SJCRH30 (cell line): ENCODE measurements at regions not wholly inside any gene's neighbourhood (a gene's known extent, or its start where the extent isn't known, plus 50 kb on each side); places are given as distances from the start of the nearest gene placed in this dataset.
"Not testable (repeated sequence)": the region's sequence is repeated elsewhere in the genome, so short reads cannot be mapped to it uniquely, and the experiment has no call there.

Source experiments
- DNase-seq, 2 experiments: peaks; one replicate each; pipeline ENCODE4 v3.0.0-alpha.2; 2015 to 2020
- H3K27ac ChIP-seq: fragments of 250-450 bp; sonication (Bioruptor Pico); 2 replicates; pipeline ENCODE4 v1.5.1; 2020; ENCODE audit warnings: mild to moderate bottlenecking, moderate library complexity
- H3K27me3 ChIP-seq: fragments of 250-450 bp; sonication (Bioruptor Pico); 2 replicates; pipeline ENCODE4 v1.5.1; 2020; ENCODE audit warnings: mild to moderate bottlenecking, moderate library complexity
- H3K36me3 ChIP-seq: fragments of 250-450 bp; sonication (Bioruptor Pico); 2 replicates; pipeline ENCODE4 v1.5.1; 2020; ENCODE audit warnings: mild to moderate bottlenecking, moderate library complexity
- H3K4me1 ChIP-seq: fragments of 250-450 bp; sonication (Bioruptor Pico); 2 replicates; pipeline ENCODE4 v1.5.1; 2020; ENCODE audit warnings: mild to moderate bottlenecking, moderate library complexity
- H3K4me3 ChIP-seq: fragments of 250-450 bp; sonication (Bioruptor Pico); 2 replicates; pipeline ENCODE4 v1.5.1; 2020; ENCODE audit warnings: mild to moderate bottlenecking, moderate library complexity
- H3K9me3 ChIP-seq: fragments of 250-450 bp; sonication (Bioruptor Pico); replicated peaks from 2 replicates; pipeline ENCODE4 v1.5.1; 2020; ENCODE audit warnings: mild to moderate bottlenecking, moderate library complexity

GRCh38 chrX:113828470-113828869 lies 755.4 kb upstream of the HTR2C start:
- H3K36me3 ChIP-seq: no peaks in the 10 kb centered on the region
- no peaks in the 10 kb centered on the region for H3K4me1 ChIP-seq
- no peaks in the 10 kb centered on the region for H3K27me3 ChIP-seq
- H3K4me3 ChIP-seq: no peak overlapping the region
- DNase-seq: peak in 1 of 2 experiments; percentile 1
- H3K9me3 ChIP-seq: no peaks in the 10 kb centered on the region
- no peak overlapping the region for H3K27ac ChIP-seq

DNA sequence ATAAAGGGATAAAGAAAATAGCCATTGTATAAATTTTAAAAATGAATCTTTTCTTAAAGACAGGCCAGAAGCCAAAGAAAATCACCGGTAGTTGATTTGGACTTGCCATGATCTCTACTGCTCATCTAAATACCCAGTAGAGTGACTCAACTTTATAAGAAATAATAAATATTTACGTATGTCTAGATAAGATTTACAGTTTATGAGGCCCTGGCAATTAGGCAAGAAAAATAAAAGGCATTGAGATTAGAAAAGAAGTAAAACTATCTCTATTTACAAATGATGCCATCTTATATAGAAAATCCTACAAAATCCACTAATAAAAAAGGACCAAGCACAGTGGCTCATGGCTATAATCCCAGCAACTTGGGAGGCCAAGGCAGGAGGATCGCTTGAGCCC lies 765.5 kb upstream of the HTR2C start:
- Histone ChIP-seq H3K9me3 (no peaks in the 10 kb centered on the region), H3K4me3 (no peak overlapping the region), H3K4me1 (no peaks in the 10 kb centered on the region), H3K36me3 (no peaks in the 10 kb centered on the region), H3K27ac (no peak overlapping the region), H3K27me3 (no peaks in the 10 kb centered on the region)
- no peak for DNase-seq

GRCh38 chrX:113804819-113805218 lies 779.1 kb upstream of the HTR2C start:
- Histone ChIP-seq H3K4me3 (no peak overlapping the region), H3K27ac (no peak overlapping the region), H3K4me1 (no peaks in the 10 kb centered on the region), H3K36me3 (no peaks in the 10 kb centered on the region), H3K9me3 (no peaks in the 10 kb centered on the region), H3K27me3 (no peaks in the 10 kb centered on the region)
- no peak for DNase-seq

GRCh38 chrX:113804291-113804690 lies 779.6 kb upstream of the HTR2C start:
- Histone ChIP-seq H3K27me3 (no peaks in the 10 kb centered on the region), H3K4me3 (no peak overlapping the region), H3K9me3 (no peaks in the 10 kb centered on the region), H3K36me3 (no peaks in the 10 kb centered on the region), H3K4me1 (no peaks in the 10 kb centered on the region), H3K27ac (no peak overlapping the region)
- DNase-seq: no peak

- no peak overlapping the region for H3K4me3 ChIP-seq
- no peaks in the 10 kb centered on the region for H3K36me3 ChIP-seq
- no peak overlapping the region for H3K27ac ChIP-seq
- no peak for DNase-seq
- no peaks in the 10 kb centered on the region for H3K9me3 ChIP-seq
- no peaks in the 10 kb centered on the region for H3K27me3 ChIP-seq
- H3K4me1 ChIP-seq: no peaks in the 10 kb centered on the region
Observed at GRCh38 chrX:113802837-113803236, 781.0 kb upstream of the HTR2C start.

- no peak for DNase-seq
- no peaks in the 10 kb centered on the region for H3K27me3 ChIP-seq
Observed at GRCh38 chrX:113800955-113801354, 782.9 kb upstream of the HTR2C start.

DNA sequence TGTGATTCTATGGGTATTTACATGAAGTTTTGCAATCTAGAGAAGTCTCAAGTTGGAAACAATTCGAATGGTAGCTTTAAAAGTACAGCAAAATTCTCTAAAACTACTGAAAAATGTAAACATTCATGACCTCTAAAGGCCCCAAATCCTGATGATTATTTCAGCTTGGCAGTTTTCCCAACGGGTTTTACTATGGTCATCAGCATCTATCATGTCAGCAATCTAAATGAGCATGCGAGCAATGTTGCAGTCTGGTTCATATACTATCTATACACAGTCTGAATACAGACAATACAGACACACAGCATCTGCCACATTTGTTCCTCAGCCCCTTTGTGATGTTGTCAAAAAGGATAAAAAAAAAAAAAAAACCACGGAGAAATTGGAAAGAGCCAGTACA lies 790.3 kb upstream of the HTR2C start:
- Histone ChIP-seq H3K4me1 (no peaks in the 10 kb centered on the region), H3K36me3 (no peaks in the 10 kb centered on the region), H3K27ac (no peak overlapping the region), H3K9me3 (no peaks in the 10 kb centered on the region), H3K4me3 (no peak overlapping the region), H3K27me3 (no peaks in the 10 kb centered on the region)
- no peak for DNase-seq

More at GRCh38 chrX:113800955-113801354, 782.9 kb upstream of the HTR2C start:
- H3K27ac ChIP-seq: no peak overlapping the region
- no peaks in the 10 kb centered on the region for H3K4me1 ChIP-seq
- H3K9me3 ChIP-seq: no peaks in the 10 kb centered on the region
- no peak overlapping the region for H3K4me3 ChIP-seq
- H3K36me3 ChIP-seq: no peaks in the 10 kb centered on the region

DNA sequence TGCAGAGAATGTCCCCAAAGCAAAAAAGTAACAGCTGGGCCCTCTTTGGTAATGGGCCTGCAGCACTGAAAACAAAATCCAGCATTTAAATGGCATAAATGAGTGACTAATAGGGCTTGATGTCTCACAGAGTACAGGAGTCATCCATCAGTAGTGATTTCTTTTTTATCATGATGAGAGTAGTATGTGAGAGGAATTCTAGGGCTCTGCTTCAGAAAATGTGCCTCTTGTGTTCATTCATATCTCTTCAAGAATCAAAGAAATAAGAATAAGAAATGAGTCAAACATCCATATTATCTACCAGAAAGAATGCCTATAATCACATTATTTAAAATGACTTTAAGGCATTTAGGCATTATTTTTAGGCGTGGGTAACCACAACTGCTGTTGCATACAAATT lies 792.9 kb upstream of the HTR2C start:
- Histone ChIP-seq H3K9me3 (no peaks in the 10 kb centered on the region), H3K4me1 (no peaks in the 10 kb centered on the region), H3K4me3 (no peak overlapping the region), H3K36me3 (no peaks in the 10 kb centered on the region), H3K27me3 (no peaks in the 10 kb centered on the region), H3K27ac (no peak overlapping the region)
- no peak for DNase-seq

DNA sequence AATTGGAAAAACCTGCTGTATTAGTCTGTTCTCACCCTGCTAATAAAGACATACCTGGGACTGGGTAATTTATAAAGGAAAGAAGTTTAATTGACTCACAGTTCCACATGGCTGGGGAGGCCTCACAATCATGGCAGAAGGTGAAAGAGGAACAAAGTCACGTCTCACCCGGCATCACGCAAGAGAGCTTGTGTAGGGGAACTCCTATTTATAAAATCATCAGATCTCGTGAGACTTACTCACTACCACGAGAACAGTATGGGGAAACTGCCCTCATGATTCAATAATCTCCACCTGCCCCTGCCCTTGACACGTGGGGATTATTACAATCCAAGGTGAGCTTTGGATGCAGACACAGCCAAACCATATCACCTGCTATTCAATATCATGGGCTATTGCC lies 799.1 kb upstream of the HTR2C start:
- DNase-seq, H3K36me3 ChIP-seq, H3K9me3 ChIP-seq, H3K4me3 ChIP-seq, H3K27ac ChIP-seq, H3K27me3 ChIP-seq, H3K4me1 ChIP-seq: not testable (repeated sequence)

- Histone ChIP-seq H3K9me3 (no peaks in the 10 kb centered on the region), H3K27me3 (no peaks in the 10 kb centered on the region), H3K36me3 (no peaks in the 10 kb centered on the region), H3K4me3 (no peak overlapping the region), H3K4me1 (no peaks in the 10 kb centered on the region), H3K27ac (no peak overlapping the region)
- no peak for DNase-seq
Observed at GRCh38 chrX:113770806-113771205, 813.1 kb upstream of the HTR2C start.

DNA sequence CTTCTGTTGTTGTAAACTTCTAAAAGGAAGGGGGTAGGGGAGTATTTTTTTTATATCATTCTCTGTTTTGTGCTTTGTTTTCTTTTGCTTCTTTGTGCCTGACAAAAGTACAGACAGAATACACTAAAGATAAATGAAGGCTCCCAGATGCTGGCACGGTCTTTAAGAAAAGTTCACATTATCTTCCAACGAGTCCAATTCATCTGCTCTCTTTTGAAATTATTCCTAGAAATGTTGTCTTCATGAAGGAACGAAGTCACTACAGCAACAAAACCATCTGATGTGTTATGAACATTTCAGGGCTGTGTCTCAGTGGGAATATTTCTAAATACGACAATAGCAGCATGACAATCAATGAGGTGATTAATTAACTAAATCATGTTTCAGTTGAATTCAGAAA lies 813.8 kb upstream of the HTR2C start:
- no peak for DNase-seq
- Histone ChIP-seq H3K4me3 (no peak overlapping the region), H3K27me3 (no peaks in the 10 kb centered on the region), H3K9me3 (no peaks in the 10 kb centered on the region), H3K27ac (no peak overlapping the region), H3K36me3 (no peaks in the 10 kb centered on the region), H3K4me1 (no peaks in the 10 kb centered on the region)

DNA sequence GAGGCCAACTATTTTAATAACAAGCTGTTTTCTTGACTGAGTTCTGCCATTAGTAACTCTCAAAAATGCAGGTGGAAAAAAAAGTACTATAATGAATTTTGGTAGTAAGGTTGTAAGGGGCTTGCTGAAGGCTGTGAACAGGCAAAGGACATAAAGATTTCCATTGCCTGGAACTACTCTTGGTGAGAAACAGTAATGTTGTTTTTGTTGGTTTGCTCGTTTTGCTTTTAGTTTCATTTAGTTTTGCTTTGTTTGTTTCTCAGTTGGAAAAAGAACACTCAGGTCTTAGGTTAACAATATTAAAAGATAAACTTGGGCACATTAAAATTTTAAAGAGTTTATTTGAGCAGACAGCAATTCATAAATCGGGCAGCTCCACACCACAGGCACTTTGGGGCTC lies 824.5 kb upstream of the HTR2C start:
- Histone ChIP-seq H3K4me3 (no peak overlapping the region), H3K9me3 (no peaks in the 10 kb centered on the region), H3K36me3 (no peaks in the 10 kb centered on the region), H3K27ac (no peak overlapping the region), H3K27me3 (no peaks in the 10 kb centered on the region), H3K4me1 (no peaks in the 10 kb centered on the region)
- DNase-seq: no peak

- no peak overlapping the region for H3K27ac ChIP-seq
- no peaks in the 10 kb centered on the region for H3K27me3 ChIP-seq
- no peak overlapping the region for H3K4me3 ChIP-seq
Observed at GRCh38 chrX:113747274-113747973, 836.5 kb upstream of the HTR2C start.

DNA sequence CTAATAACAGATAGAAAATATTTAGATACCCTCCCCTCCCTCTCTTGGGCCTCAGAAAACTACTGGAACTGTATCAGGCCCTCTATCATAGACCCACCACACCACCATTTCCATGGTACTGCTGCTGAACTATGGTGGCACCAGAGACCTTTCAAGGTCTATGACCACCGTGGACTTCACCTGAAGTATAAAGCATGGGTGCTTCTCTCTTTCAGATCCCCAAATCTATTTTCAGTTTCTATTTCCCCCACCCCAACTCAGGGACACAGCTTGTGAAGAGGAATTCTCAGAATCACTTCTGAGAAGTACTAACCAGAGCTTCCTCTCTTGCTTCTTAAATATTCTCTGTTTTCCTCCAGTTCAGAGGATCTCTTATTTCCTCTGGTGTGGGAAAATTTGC lies 840.8 kb upstream of the HTR2C start:
- Histone ChIP-seq H3K27ac (no peak overlapping the region), H3K4me3 (no peak overlapping the region), H3K4me1 (no peaks in the 10 kb centered on the region), H3K27me3 (no peaks in the 10 kb centered on the region), H3K9me3 (no peaks in the 10 kb centered on the region), H3K36me3 (no peaks in the 10 kb centered on the region)
- no peak for DNase-seq

More at GRCh38 chrX:113747274-113747973, 836.5 kb upstream of the HTR2C start:
- no peaks in the 10 kb centered on the region for H3K4me1 ChIP-seq
- H3K9me3 ChIP-seq: no peaks in the 10 kb centered on the region
- DNase-seq: no peak
- no peaks in the 10 kb centered on the region for H3K36me3 ChIP-seq

DNA sequence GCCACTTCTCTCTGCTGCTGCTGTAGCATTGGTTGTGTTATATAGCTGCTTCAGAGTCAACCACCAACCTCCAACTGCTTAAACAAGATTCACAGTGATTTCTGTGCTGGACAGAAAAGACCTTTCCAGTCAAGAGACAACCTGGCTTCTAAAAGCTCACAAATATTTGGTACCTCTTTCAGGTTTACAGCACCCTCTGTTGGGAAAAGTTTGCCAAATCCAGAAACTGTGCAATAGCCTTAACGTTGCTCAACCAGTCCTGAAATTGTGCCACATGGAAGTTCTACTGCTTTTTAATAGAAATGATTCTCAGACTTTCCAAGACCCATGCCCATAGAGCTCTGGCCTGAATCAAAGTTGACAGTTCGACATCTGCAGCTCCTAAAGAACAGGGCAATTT lies 842.1 kb upstream of the HTR2C start:
- peak; percentile 5 to 54 for DNase-seq
- Histone ChIP-seq H3K36me3 (no peaks in the 10 kb centered on the region), H3K27ac (no peak overlapping the region), H3K4me3 (no peak overlapping the region), H3K9me3 (no peaks in the 10 kb centered on the region), H3K27me3 (no peaks in the 10 kb centered on the region), H3K4me1 (no peaks in the 10 kb centered on the region)

- no peaks in the 10 kb centered on the region for H3K36me3 ChIP-seq
- H3K4me1 ChIP-seq: no peaks in the 10 kb centered on the region
- no peak for DNase-seq
- no peak overlapping the region for H3K27ac ChIP-seq
- no peak overlapping the region for H3K4me3 ChIP-seq
- no peaks in the 10 kb centered on the region for H3K27me3 ChIP-seq
- no peaks in the 10 kb centered on the region for H3K9me3 ChIP-seq
Observed at GRCh38 chrX:113728937-113729336, 854.9 kb upstream of the HTR2C start.
